ENCODE measurements at regions not wholly inside any gene's neighbourhood (a gene's known extent, or its start where the extent isn't known, plus 50 kb on each side); places are given as distances from the start of the nearest gene placed in this dataset.

- no peak for DNase-seq
Measured at GRCh38 chr17:14409292-14409691, 108.4 kb downstream of the HS3ST3B1 start.

- DNase-seq = no peak
Measured at GRCh38 chr17:14407541-14407940, 106.7 kb downstream of the HS3ST3B1 start.

- DNase-seq = no peak
Measured at GRCh38 chr17:14405189-14405588, 104.3 kb downstream of the HS3ST3B1 start.

All from C1 segment of cervical spinal cord (tissue), 14 donors.